Activated T-helper 1 cell treated with anti-CD3 and anti-CD28 coated beads, Interleukin-12 subunit alpha, Interleukin-12 subunit beta, Interleukin-2, Interleukin-4 antibody, amounts not matched to agents 30 ng/mL and 10 ng/mL and 1 ng/mL, durations not matched to agents 14 hours and 24 hours and 36 hours (primary cell): ENCODE measurements at regions not wholly inside any gene's neighbourhood (a gene's known extent, or its start where the extent isn't known, plus 50 kb on each side); places are given as distances from the start of the nearest gene placed in this dataset.

Experiments
- DNase-seq: peaks from one replicate; pipeline ENCODE4 v3.0.0; 2021; ENCODE audit warnings: low spot score
- H3K27ac Mint-ChIP-seq: one replicate; pipeline ENCODE4 v1.8.0; 2021; ENCODE audit warnings: mild to moderate bottlenecking, mixed read lengths
- H3K27me3 Mint-ChIP-seq: one replicate; pipeline ENCODE4 v1.8.0; 2022; ENCODE audit warnings: mild to moderate bottlenecking, moderate library complexity, mixed read lengths; ENCODE audit not compliant: insufficient read depth
- H3K36me3 Mint-ChIP-seq: one replicate; pipeline ENCODE4 v1.8.0; 2021; ENCODE audit warnings: low read depth, mixed read lengths
- H3K4me1 Mint-ChIP-seq: one replicate; pipeline ENCODE4 v1.8.0; 2021; ENCODE audit warnings: low read depth, mixed read lengths
- H3K4me3 Mint-ChIP-seq: one replicate; pipeline ENCODE4 v1.8.0; 2021; ENCODE audit warnings: mild to moderate bottlenecking, moderate library complexity, mixed read lengths
- H3K9me3 Mint-ChIP-seq: one replicate; pipeline ENCODE4 v1.8.0; 2021; ENCODE audit warnings: mixed read lengths
- intact Hi-C: fragments of 100-400 bp; cut with micrococcal nuclease; formaldehyde crosslinking; loops from one replicate; pipeline ENCODE4 v1.15.1; 2024

DNA sequence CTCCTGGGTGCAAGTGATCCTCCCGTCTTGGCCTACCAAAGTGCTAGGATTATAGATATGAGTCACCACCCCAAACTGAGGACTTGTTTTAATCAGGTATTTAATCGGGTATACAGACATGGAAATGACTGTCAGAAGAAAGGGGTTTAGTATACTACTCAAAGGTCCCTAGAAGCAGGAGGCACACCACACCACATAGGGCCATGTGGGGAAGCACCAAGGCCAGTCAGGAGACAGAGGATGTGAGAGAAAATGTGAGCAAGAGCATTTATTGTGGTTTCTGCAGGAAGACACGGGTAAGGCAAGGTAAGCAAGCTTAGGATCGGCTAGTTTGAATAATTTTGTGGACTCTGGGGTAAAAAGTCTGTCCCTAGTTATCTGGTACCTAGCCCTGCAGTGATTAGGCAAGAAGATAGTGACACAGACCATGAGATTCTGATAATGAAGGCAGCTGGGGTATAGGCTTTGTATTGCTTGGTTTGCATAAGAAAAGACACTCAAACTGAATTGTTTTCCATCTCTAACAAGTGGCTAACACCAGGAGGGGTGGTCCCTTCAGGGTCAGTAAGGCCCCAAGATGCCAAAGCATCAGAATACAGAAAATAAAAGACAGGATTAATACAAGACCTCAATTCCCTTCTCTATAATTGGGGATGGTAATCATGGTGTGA is 408.8 kb upstream of the F9 start:
- DNase-seq, result no peak
- no peaks in the 10 kb centered on the region for H3K4me1 Mint-ChIP-seq
- H3K27ac Mint-ChIP-seq, result no peak overlapping the region
- no peaks in the 10 kb centered on the region for H3K9me3 Mint-ChIP-seq
- intact Hi-C loops, result no loop called here
- H3K27me3 Mint-ChIP-seq, result no peaks in the 10 kb centered on the region
- no peaks in the 10 kb centered on the region for H3K36me3 Mint-ChIP-seq
- H3K4me3 Mint-ChIP-seq, result no peak overlapping the region

- no peaks in the 10 kb centered on the region for H3K27me3 Mint-ChIP-seq
- H3K4me3 Mint-ChIP-seq, result no peak overlapping the region
- intact Hi-C loops, result no loop called here
- DNase-seq, result no peak
- no peak overlapping the region for H3K27ac Mint-ChIP-seq
- H3K4me1 Mint-ChIP-seq, result no peaks in the 10 kb centered on the region
- no peaks in the 10 kb centered on the region for H3K9me3 Mint-ChIP-seq
- no peaks in the 10 kb centered on the region for H3K36me3 Mint-ChIP-seq
These were observed 409.2 kb upstream of the FGF13 start for GRCh38 chrX:139120760-139121159.

DNA sequence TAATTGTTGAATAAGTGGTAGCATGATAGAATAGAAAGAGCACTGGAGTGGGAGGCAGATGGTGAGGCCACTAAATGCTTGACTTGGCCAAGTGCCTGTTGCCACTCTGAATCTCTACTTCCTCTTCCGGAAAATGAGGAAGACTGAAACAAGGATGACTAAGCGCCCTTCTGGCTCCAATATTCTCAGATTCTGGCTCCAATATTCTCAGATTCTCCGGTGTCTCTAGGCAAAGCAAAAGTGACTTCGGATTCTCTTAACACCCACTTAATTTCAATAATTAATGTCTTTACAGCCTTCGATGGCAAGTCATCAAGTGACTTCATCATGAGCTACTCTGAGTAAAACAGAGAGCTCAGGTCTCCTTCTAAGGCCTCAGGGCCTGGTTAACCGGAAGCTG is 402.2 kb upstream of the FGF13 start:
- DNase-seq, result no peak
- H3K4me1 Mint-ChIP-seq, result no peaks in the 10 kb centered on the region
- no peak overlapping the region for H3K4me3 Mint-ChIP-seq
- no peak overlapping the region for H3K27ac Mint-ChIP-seq
- no peaks in the 10 kb centered on the region for H3K27me3 Mint-ChIP-seq
- intact Hi-C loops, result no loop called here
- H3K9me3 Mint-ChIP-seq, result no peaks in the 10 kb centered on the region
- no peaks in the 10 kb centered on the region for H3K36me3 Mint-ChIP-seq

DNA sequence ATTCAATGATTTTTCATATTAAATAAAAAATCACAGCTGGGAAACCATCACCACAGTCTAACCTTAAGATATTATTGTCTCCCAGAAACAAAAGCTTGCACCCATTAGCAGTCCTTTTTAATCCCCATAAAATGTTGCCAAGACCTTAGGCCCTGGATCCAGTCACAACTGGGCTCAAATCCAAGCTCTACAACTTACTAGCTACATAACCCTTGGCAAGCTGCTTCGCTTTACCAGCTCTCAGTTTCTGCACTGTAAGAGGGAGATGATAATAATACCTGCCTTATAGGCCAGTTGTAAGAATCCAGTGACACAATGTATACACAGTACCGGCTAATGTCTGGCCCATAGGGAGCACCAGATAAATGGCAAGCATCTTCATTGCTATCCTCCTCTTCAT is 400.9 kb upstream of the FGF13 start:
- H3K27me3 Mint-ChIP-seq, result no peaks in the 10 kb centered on the region
- no peaks in the 10 kb centered on the region for H3K36me3 Mint-ChIP-seq
- DNase-seq, result no peak
- no peaks in the 10 kb centered on the region for H3K9me3 Mint-ChIP-seq
- H3K4me3 Mint-ChIP-seq, result no peak overlapping the region
- no peak overlapping the region for H3K27ac Mint-ChIP-seq
- intact Hi-C loops, result no loop called here
- H3K4me1 Mint-ChIP-seq, result no peaks in the 10 kb centered on the region

- Mint-ChIP-seq H3K9me3 (no peaks in the 10 kb centered on the region), H3K36me3 (no peaks in the 10 kb centered on the region), H3K4me3 (no peak overlapping the region), H3K27ac (no peak overlapping the region), H3K4me1 (no peaks in the 10 kb centered on the region), H3K27me3 (no peaks in the 10 kb centered on the region)
- no peak for DNase-seq
- intact Hi-C loops, result no loop called here
These were observed 394.6 kb upstream of the FGF13 start for GRCh38 chrX:139106069-139106468.

- intact Hi-C loops, result no loop called here
- DNase-seq, result no peak
- H3K9me3 Mint-ChIP-seq, result no peaks in the 10 kb centered on the region
These were observed 383.4 kb upstream of the FGF13 start for GRCh38 chrX:139094671-139095592.

GRCh38 chrX:139093201-139093600 is 381.7 kb upstream of the FGF13 start:
- Mint-ChIP-seq H3K36me3 (no peaks in the 10 kb centered on the region), H3K4me3 (no peak overlapping the region), H3K9me3 (no peaks in the 10 kb centered on the region), H3K27ac (no peak overlapping the region), H3K4me1 (no peaks in the 10 kb centered on the region), H3K27me3 (no peaks in the 10 kb centered on the region)
- DNase-seq, result no peak
- intact Hi-C loops, result no loop called here

More at GRCh38 chrX:139094671-139095592, 383.4 kb upstream of the FGF13 start:
- H3K27me3 Mint-ChIP-seq, result no peaks in the 10 kb centered on the region
- H3K36me3 Mint-ChIP-seq, result no peaks in the 10 kb centered on the region
- H3K4me3 Mint-ChIP-seq, result no peak overlapping the region
- no peaks in the 10 kb centered on the region for H3K4me1 Mint-ChIP-seq
- no peak overlapping the region for H3K27ac Mint-ChIP-seq

- H3K4me1 Mint-ChIP-seq, result no peaks in the 10 kb centered on the region
- H3K9me3 Mint-ChIP-seq, result no peaks in the 10 kb centered on the region
- no peak overlapping the region for H3K4me3 Mint-ChIP-seq
- H3K27me3 Mint-ChIP-seq, result no peaks in the 10 kb centered on the region
- DNase-seq, result no peak
- no peaks in the 10 kb centered on the region for H3K36me3 Mint-ChIP-seq
- no peak overlapping the region for H3K27ac Mint-ChIP-seq
- intact Hi-C loops, result no loop called here
These were observed 380.4 kb upstream of the FGF13 start for GRCh38 chrX:139091878-139092277.

GRCh38 chrX:139091066-139091465 is 379.5 kb upstream of the FGF13 start:
- Mint-ChIP-seq H3K27me3 (no peaks in the 10 kb centered on the region), H3K4me1 (no peaks in the 10 kb centered on the region), H3K4me3 (no peak overlapping the region), H3K27ac (no peak overlapping the region), H3K9me3 (no peaks in the 10 kb centered on the region), H3K36me3 (no peaks in the 10 kb centered on the region)
- DNase-seq, result no peak
- intact Hi-C loops, result no loop called here

GRCh38 chrX:139086246-139086645 is 374.7 kb upstream of the FGF13 start:
- no peak for DNase-seq
- no peak overlapping the region for H3K27ac Mint-ChIP-seq
- H3K4me3 Mint-ChIP-seq, result no peak overlapping the region
- no peaks in the 10 kb centered on the region for H3K36me3 Mint-ChIP-seq
- H3K9me3 Mint-ChIP-seq, result no peaks in the 10 kb centered on the region
- no peaks in the 10 kb centered on the region for H3K4me1 Mint-ChIP-seq
- intact Hi-C loops, result no loop called here
- no peaks in the 10 kb centered on the region for H3K27me3 Mint-ChIP-seq

GRCh38 chrX:139085404-139085803 is 373.9 kb upstream of the FGF13 start:
- no peak for DNase-seq
- no peaks in the 10 kb centered on the region for H3K36me3 Mint-ChIP-seq
- intact Hi-C loops, result no loop called here
- H3K9me3 Mint-ChIP-seq, result no peaks in the 10 kb centered on the region
- H3K27ac Mint-ChIP-seq, result no peak overlapping the region
- no peaks in the 10 kb centered on the region for H3K27me3 Mint-ChIP-seq
- H3K4me3 Mint-ChIP-seq, result no peak overlapping the region
- no peaks in the 10 kb centered on the region for H3K4me1 Mint-ChIP-seq

DNA sequence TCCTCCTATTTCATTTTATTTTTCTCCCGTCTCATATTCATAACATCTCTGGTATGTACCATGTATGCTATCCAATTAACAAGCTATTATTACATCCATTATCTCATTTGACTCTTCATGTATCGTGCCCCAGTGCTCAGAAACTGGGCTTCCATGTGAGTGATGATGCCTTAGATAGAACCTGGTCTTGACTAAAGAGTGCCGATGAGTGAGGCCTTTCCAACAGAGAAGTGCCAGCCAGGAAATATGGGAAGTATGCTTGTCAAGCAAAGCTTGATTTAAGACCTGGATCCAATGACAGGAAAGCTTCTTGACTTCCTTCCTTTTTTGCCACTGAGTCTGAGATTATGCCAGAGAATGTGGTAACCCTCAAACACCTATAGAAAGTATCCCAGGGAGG is 371.7 kb upstream of the FGF13 start:
- DNase-seq, result no peak
- H3K36me3 Mint-ChIP-seq, result no peaks in the 10 kb centered on the region
- no peak overlapping the region for H3K4me3 Mint-ChIP-seq
- intact Hi-C loops, result no loop called here
- no peak overlapping the region for H3K27ac Mint-ChIP-seq
- H3K4me1 Mint-ChIP-seq, result no peaks in the 10 kb centered on the region
- H3K9me3 Mint-ChIP-seq, result no peaks in the 10 kb centered on the region
- H3K27me3 Mint-ChIP-seq, result no peaks in the 10 kb centered on the region

DNA sequence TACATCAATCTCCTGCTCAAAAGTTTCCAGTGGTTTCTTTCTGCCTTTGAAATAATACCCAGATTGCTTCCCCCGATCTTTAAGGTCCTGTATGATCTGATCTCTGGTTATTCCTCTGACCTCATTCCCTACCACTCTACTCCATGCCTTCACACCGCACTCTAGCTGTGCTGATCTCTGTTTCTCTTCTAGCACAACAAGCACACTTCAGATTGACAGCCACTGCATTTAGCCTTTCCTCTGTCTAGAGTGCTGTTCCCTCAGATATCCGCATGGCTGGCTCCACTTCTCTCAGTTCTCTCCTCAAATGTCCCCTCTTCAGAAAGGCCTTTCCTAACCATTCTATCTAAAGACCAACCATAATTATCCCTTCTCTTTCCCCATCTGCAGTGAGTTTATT is 370.4 kb upstream of the FGF13 start:
- no peaks in the 10 kb centered on the region for H3K9me3 Mint-ChIP-seq
- no peaks in the 10 kb centered on the region for H3K27me3 Mint-ChIP-seq
- no peak overlapping the region for H3K27ac Mint-ChIP-seq
- DNase-seq, result no peak
- H3K4me1 Mint-ChIP-seq, result no peaks in the 10 kb centered on the region
- no peaks in the 10 kb centered on the region for H3K36me3 Mint-ChIP-seq
- no peak overlapping the region for H3K4me3 Mint-ChIP-seq
- intact Hi-C loops, result no loop called here
